ENCODE measurements at regions not wholly inside any gene's neighbourhood (a gene's known extent, or its start where the extent isn't known, plus 50 kb on each side); places are given as distances from the start of the nearest gene placed in this dataset.

DNA sequence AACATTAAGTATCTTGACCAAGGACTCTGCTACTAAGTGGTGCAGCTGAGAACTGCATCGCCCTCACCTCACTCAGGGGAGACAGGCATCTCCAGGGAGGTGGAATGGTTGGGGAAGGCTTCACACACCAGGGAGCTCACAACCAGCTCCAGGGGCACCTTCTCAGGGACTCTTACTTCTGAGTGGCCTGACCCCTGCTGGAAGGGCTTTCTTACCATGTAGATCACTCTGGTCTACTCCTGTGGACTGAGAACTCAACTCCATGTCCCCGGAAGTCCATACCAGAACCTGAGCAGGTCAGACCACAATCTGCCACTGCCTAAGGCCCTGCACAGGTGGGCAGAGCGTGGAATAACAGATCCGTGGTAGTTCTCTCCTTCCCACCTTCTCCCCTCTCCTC, 140.5 kb downstream of the TLE3 start:
- TF ChIP-seq, protein P1, sequence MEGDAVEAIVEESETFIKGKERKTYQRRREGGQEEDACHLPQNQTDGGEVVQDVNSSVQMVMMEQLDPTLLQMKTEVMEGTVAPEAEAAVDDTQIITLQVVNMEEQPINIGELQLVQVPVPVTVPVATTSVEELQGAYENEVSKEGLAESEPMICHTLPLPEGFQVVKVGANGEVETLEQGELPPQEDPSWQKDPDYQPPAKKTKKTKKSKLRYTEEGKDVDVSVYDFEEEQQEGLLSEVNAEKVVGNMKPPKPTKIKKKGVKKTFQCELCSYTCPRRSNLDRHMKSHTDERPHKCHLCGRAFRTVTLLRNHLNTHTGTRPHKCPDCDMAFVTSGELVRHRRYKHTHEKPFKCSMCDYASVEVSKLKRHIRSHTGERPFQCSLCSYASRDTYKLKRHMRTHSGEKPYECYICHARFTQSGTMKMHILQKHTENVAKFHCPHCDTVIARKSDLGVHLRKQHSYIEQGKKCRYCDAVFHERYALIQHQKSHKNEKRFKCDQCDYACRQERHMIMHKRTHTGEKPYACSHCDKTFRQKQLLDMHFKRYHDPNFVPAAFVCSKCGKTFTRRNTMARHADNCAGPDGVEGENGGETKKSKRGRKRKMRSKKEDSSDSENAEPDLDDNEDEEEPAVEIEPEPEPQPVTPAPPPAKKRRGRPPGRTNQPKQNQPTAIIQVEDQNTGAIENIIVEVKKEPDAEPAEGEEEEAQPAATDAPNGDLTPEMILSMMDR (IDR thresholded peaks at IDR 0.05; ENCODE audit: low read depth, low read length) = no peak
- no peak overlapping the region for H3K4me3 ChIP-seq (ENCODE audit: low read depth, low read length)

GRCh38 chr15:69958496-69959084, 139.1 kb downstream of the TLE3 start:
- H3K4me3 ChIP-seq (ENCODE audit: low read depth, low read length) = no peak overlapping the region
- TF ChIP-seq, protein P1 (IDR thresholded peaks at IDR 0.05; ENCODE audit: low read depth, low read length) = no peak

DNA sequence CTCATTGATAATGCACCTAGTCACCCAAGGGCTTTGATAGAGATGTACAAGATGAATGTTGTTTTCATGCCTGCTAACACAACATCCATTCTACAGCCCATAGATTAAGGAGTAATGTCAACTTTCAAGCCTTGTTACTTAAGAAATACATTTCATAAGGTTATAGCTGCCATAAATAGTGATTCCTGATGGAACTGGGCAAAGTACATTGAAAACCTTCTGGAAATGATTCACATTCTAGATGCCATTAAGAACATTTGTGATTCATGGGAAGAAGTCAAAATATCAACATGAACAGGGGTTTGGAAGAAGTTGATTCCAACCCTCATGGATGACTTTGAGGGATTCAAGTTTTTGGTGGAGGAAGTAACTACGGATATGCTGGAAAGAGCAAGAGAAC, 135.2 kb downstream of the TLE3 start:
- TF ChIP-seq, protein P1 (IDR thresholded peaks at IDR 0.05; ENCODE audit: low read depth, low read length) = no peak
- H3K4me3 ChIP-seq (ENCODE audit: low read depth, low read length) = no peak overlapping the region

DNA sequence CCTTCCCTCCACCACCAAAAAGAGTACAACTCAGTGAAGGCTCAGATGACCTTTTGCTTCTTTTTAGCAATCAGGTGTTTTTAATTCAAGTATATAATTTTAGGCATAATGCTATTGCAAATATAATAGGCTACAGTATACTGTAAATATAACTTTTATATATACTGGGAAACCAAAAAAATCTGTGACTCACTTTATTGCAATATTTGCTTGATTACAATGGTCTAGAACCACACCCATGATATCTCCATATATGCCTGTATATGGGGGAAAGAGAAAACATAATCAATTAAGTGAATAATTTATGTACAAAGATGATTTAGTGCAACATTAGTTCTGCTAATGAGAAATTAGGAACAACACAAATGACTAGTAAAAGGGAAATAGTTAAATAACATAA, 134.3 kb downstream of the TLE3 start:
- H3K4me3 ChIP-seq (ENCODE audit: low read depth, low read length) = no peak overlapping the region
- TF ChIP-seq, protein P1 (IDR thresholded peaks at IDR 0.05; ENCODE audit: low read depth, low read length) = no peak

DNA sequence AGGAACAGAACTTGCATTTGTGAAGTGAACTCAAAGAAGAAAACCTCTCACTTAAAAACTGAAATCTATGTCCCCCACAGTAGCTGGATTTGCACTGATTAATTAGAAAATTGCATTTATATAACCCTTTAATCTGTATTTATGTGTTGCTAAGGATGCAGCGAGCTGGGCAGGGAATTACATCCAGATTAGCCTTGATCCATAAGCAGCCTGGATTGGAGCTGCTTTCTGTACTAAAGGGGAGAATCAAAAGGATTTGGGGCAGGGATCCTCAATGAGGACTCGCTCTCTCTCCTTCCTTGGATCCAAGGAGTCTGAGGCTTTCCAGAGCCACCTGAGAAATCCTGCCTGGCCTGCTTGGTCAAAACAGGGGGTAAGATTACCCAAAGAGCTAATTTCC, 125.9 kb downstream of the TLE3 start:
- no peak overlapping the region for H3K4me3 ChIP-seq (ENCODE audit: low read depth, low read length)
- TF ChIP-seq, protein P1 (IDR thresholded peaks at IDR 0.05; ENCODE audit: low read depth, low read length) = no peak

DNA sequence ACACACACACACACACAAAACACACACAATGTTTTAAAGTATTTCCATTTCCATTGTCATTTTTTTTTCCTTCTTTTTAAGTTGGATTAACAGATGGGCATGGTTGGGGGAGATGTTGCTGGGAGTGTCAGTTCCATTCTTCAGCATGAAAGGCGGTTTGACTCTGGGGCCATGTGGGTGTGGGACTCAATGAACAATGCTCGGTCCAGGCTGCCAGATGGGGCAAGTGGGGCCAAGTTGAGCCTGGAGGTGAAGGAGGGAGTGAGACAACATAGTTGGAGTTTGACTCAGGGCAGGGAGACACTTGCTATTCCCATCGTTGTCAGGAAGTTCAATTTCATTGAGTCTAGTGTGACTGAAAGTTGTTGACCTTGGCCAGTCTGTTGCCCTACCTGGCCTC, 125.3 kb downstream of the TLE3 start:
- TF ChIP-seq, protein P1 (IDR thresholded peaks at IDR 0.05; ENCODE audit: low read depth, low read length) = no peak
- no peak overlapping the region for H3K4me3 ChIP-seq (ENCODE audit: low read depth, low read length)

GRCh38 chr15:69973102-69973714, 124.5 kb downstream of the TLE3 start:
- TF ChIP-seq, protein P1 (IDR thresholded peaks at IDR 0.05; ENCODE audit: low read depth, low read length) = no peak

More at GRCh38 chr15:69973102-69973714, 124.5 kb downstream of the TLE3 start:
- no peak overlapping the region for H3K4me3 ChIP-seq (ENCODE audit: low read depth, low read length)
